OCI-LY3 (cell line): ENCODE measurements at regions not wholly inside any gene's neighbourhood (a gene's known extent, or its start where the extent isn't known, plus 50 kb on each side); places are given as distances from the start of the nearest gene placed in this dataset.

ENCODE experiments used
- CTCF ChIP-seq: fragments of 200-600, 300-600 bp; sonication (generic); IDR thresholded peaks from 2 replicates; pipeline ENCODE4 v1.5.1; 2014; ENCODE audit warnings: antibody characterized with exemption, low read length, low read depth
- EZH2phosphoT487 ChIP-seq: fragments of 200-600 bp; shearing (Covaris generic); IDR thresholded peaks from 2 replicates; pipeline ENCODE4 v1.6.1; 2018; ENCODE audit warnings: antibody characterized with exemption, mixed run types, low read depth

- TF ChIP-seq CTCF (no peak), EZH2phosphoT487 (no peak)
Measured at GRCh38 chr13:40056898-40057619, 401.6 kb downstream of the COG6 start.
